Right lung (tissue), 2 donors: ENCODE measurements at regions not wholly inside any gene's neighbourhood (a gene's known extent, or its start where the extent isn't known, plus 50 kb on each side); places are given as distances from the start of the nearest gene placed in this dataset.
"Not testable (repeated sequence)": the region's sequence is repeated elsewhere in the genome, so short reads cannot be mapped to it uniquely, and the experiment has no call there.

Source experiments
- DNase-seq, 2 donors: peaks; one replicate each; pipeline ENCODE4 v3.0.0-alpha.2; 2013

DNA sequence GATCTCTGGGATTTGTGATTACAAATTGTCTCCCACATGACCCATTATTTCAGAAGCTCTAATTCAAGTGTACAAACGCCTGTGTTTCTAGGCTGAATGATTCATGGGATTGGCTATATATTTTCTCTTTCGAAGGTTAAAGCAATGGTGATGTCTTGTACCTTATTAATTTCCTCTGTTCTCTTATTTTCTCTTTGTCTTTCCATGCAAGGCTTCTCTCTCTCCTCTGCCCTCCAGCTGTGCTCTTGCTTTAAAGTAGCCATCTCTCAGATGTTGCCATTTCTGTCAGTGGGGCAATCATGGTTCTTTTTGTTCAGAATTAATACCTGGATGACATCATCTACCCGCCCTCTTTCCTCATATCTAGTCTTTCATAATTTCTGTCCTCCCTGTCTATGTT, 184.3 kb upstream of the ATP10B start:
- no peak for DNase-seq

DNA sequence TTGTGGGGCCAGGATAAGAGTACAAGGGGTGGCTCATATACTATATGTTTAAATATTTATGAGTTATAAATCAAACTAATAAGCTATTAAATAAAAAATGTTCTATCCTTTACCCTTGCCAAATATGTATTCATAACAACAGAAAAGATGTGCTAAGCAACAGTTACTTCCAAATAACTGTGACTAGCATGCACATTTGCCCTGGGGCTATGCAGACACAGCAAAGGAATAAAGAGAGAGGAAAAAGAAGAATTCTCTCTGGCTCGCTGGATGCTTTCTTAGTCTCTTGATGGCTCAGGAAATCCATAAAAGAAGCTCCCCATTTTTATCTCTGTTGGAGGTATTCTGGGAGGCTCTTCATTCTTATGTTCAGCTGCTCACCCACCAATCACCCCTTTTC, 182.4 kb upstream of the ATP10B start:
- DNase-seq, result no peak

- no peak for DNase-seq
Measured at GRCh38 chr5:161030229-161030628, 178.2 kb upstream of the ATP10B start.

GRCh38 chr5:161027763-161028162, 175.8 kb upstream of the ATP10B start:
- DNase-seq, result no peak

GRCh38 chr5:161023551-161023950, 171.5 kb upstream of the ATP10B start:
- no peak for DNase-seq

- no peak for DNase-seq
Measured at GRCh38 chr5:161022151-161022550, 170.1 kb upstream of the ATP10B start.

DNA sequence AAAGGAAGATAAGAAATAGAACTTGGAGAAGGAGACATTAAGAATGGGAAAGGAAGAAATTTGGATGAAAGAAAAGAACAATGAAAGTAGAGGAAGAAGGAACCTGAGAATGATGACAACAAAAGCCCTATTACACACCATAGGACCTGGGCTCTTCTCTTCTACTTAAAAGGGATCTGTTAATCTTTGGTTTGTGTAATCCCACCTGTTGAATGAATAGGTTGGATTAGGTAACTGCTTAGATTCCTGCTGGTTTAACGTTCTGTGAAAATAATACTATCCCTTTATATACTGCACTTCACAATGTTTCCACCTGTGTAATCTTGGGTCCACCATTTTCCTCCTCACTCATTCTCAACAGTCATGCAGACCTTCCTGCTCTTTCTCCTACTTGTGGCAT, 157.8 kb upstream of the ATP10B start:
- no peak for DNase-seq

GRCh38 chr5:161009194-161009593, 157.2 kb upstream of the ATP10B start:
- DNase-seq, result no peak

- DNase-seq, result no peak
Measured at GRCh38 chr5:161007879-161008278, 155.9 kb upstream of the ATP10B start.

GRCh38 chr5:161002571-161003074, 150.6 kb upstream of the ATP10B start:
- no peak for DNase-seq

GRCh38 chr5:161001604-161002003, 149.6 kb upstream of the ATP10B start:
- DNase-seq, result no peak

DNA sequence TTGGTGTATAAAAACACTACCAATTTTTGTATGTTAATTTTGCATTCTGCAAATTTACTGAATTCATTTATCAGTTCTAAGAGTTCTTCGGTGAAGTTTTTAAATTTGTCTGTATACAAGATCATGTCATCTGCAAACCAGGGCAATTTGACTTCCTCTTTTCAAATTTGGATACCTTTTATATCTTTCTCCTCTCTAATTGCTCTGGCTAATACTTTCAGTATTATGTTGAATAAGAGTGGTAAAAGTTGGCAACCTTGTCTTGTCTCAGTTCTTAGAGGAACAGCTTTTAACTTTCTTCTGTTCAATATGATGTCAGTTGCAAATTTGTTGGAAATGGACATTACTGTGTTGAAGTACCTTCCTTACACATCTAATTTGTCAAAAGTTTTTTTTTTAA, 149.1 kb upstream of the ATP10B start:
- DNase-seq, result not testable (repeated sequence)

GRCh38 chr5:160991205-160991604, 139.2 kb upstream of the ATP10B start:
- DNase-seq, result no peak

DNA sequence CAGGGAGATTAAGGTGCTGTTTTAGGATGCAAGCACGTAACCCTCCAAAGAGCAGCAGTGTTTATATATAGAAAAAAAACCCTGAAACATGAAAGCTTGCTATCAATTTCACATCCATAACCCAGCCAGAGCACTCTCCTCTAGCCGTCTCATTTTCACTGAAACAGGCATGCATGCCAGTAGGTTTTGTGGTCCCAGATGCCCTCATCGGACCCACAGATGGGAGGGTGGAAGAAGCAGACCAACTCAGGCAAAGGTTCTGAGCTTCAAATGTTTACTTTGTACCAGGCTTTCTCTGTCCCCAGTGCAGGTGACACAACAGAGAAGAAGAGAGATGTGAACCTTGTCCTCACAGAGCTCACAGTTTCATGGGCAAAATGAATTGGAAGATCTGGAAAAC, 127.4 kb upstream of the ATP10B start:
- DNase-seq, result no peak

DNA sequence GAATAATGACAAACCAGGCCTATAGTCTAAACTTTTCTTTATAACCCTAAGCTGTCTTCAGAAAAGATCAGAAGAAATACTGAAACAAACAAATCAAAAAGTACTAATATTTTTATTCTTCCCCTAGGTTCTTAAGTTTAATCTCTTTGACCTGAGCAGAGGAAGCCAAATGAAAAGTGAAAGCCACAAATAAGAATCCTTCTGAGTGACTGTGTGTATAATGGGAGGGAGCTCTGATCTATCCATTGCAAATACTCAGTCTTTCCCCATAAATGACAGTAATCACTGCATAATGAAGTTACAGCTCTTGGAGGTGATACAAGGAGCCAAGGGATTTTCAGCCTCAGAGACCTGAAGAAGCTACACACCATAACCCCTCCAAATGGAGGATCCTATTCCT, 126.9 kb upstream of the ATP10B start:
- DNase-seq, result no peak

GRCh38 chr5:160976181-160976580, 124.2 kb upstream of the ATP10B start:
- no peak for DNase-seq

DNA sequence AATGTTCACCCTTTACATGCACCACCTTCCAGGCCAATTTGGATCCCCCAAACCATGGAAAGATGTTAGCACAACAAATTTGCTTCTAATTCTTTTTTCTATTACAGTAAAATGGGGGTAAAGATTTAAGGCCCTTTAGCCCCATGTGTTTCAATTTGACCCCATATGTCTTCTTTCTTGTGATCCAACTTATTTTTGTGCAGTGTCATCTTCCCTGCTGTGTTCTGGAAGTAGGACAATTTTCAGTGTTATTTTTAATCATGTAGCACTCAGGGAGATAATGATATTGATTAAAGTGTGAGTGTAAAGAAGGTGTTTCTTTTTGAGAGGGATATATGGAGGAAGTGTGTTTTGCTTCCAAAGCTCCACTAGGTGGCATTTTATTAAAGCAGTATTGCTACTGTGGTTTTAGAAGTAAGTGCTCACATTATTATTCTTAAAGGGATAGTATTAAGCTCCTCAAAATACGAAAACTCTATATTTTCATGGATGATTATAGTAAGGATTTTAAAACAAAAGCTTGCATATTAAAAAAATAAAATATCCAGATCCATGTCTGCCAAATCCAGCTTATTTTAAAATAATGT, 118.7 kb upstream of the ATP10B start:
- DNase-seq, result no peak

DNA sequence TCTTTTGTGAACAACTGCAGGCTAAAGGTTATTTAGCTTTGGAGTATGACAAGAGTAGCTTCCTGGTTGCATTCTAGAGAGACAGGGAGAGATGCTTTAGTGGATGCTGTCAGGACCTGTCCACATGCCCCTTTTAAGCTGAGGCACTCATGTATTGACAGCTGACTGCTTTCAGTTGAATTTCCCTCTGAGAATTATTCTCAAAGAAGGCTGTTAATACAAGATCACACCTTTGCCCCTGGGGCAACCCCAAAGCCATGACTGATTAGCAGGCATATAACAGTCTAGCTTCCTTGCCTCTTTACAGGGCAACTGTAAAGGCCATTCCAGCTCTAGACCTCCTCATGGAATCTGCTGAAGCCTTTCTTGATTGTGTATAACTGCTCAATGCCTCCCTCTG, 117.6 kb upstream of the ATP10B start:
- DNase-seq, result no peak

DNA sequence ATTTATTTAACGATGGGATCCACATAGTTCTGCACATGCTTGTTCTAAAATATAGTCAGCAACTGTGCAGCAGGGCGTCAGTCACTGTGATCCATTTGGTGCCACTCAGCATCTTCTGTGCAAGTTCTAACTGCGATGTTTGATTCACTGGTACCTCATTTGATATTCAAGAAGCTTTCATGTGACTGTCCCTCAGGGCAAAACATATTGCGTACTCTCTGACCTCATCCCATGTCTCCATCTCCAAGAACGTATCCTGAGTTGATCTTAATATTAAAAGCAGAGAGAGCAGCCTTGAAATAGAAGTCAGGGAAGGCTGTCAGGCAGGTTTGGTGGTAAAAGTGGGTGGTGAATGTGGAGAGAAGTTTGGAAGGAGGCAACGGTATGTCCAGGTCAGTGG, 116.5 kb upstream of the ATP10B start:
- DNase-seq, result no peak

- no peak for DNase-seq
Measured at GRCh38 chr5:160966921-160967320, 114.9 kb upstream of the ATP10B start.

DNA sequence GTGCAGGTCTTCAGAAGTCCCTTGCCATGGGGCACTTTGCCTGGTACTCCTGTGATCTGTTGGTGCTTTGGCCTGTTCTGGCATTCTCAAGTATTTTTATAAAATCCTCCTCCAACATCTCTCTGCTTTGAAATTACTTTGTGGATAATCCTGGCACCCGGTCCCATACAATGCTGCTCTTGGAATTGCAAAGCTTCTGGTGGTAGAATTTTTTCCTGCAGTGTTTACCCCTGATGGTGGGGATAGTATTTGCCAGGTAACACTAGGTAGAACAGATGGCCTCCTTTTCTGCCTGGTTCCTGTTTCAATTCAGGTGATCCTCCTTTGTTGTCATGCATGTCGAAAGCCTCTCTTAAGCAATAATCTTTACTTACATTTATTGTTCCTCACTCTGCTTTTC, 109.8 kb upstream of the ATP10B start:
- DNase-seq, result no peak

GRCh38 chr5:160961038-160961437, 109.0 kb upstream of the ATP10B start:
- DNase-seq, result no peak

DNA sequence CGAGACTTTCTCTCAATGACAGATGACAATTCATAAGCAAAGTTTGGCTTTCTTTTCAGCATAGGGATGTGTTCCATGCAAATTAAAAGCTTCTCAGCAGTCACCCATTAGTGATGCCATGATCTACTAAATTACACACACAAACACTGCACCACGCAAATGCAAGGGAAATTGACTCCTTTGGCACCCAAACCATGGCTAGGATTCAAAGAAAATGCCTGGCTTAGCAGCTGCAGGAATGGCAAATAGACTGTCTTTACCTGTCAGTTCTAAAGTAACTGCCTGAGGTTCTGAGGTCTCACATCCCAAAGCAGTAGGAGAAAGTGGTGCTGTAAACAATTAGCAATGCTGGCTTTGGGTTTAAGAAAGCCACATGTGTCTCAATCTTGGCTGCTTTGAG, 108.6 kb upstream of the ATP10B start:
- no peak for DNase-seq

- DNase-seq, result peak in 1 of 2 donors; percentile 20
Measured at GRCh38 chr5:160959804-160960203, 107.8 kb upstream of the ATP10B start.
